ENCODE measurements at regions not wholly inside any gene's neighbourhood (a gene's known extent, or its start where the extent isn't known, plus 50 kb on each side); places are given as distances from the start of the nearest gene placed in this dataset.

GRCh38 chr6:148195511-148195910, 147.1 kb upstream of the SASH1 start:
- no peak overlapping the region for H2BK5ac ChIP-seq (ENCODE audit: low read depth, low read length, poor library complexity, severe bottlenecking)

More at GRCh38 chr6:148195511-148195910, 147.1 kb upstream of the SASH1 start:
- ATAC-seq (ENCODE audit: low read depth), result no peak
- H3K79me1 ChIP-seq (ENCODE audit: low read depth in 1 of 2, low read length in 2 of 2), result no peaks in the 10 kb centered on the region
- H3K4me1 ChIP-seq (ENCODE audit: control insufficient read depth, insufficient read depth, low read length), result peaks cover 3% of the 10 kb centered on the region
- H2AK9ac ChIP-seq (replicated peaks; ENCODE audit: low read depth, low read length, poor library complexity), result no peak overlapping the region
- no peak overlapping the region for H2BK15ac ChIP-seq (ENCODE audit: low read depth, low read length)
- ChIA-PET CTCF (no interaction called here), POLR2A (ENCODE audit: unreplicated experiment) (no interaction called here)
- no peak overlapping the region for H3K4me2 ChIP-seq (ENCODE audit: low read depth, low read length)
- no peak overlapping the region for H4K5ac ChIP-seq (ENCODE audit: low read depth, low read length)
- no peak overlapping the region for H2AK5ac ChIP-seq (ENCODE audit: low read depth, low read length)
- H3K9me3 ChIP-seq (ENCODE audit: control insufficient read depth, insufficient read depth, low read length), result no peaks in the 10 kb centered on the region
- TF ChIP-seq NFE2L2 (IDR thresholded peaks at IDR 0.05; ENCODE audit: low read depth, low read length) (no peak), CHD1 (IDR thresholded peaks at IDR 0.05; ENCODE audit: low read depth, low read length) (no peak), SMC3 (IDR thresholded peaks at IDR 0.05; ENCODE audit: low read depth, low read length) (no peak), CTCF (conservative IDR thresholded peaks at IDR 0.05; ENCODE audit: low read depth, low read length) (no peak), RCOR1 (IDR thresholded peaks at IDR 0.05; ENCODE audit: insufficient replicate concordance, low read length) (no peak), FOS (IDR thresholded peaks at IDR 0.05; ENCODE audit: low read depth, low read length) (no peak), MAFK (IDR thresholded peaks at IDR 0.05; ENCODE audit: low read depth, low read length) (no peak)
- H3K23ac ChIP-seq (ENCODE audit: low read depth, low read length), result no peak overlapping the region
- no peak overlapping the region for H2BK120ac ChIP-seq (ENCODE audit: low read depth, low read length)
- no peak overlapping the region for H4K8ac ChIP-seq (ENCODE audit: low read depth in 2 of 2, low read length in 2 of 2)
- no peak overlapping the region for H2AFZ ChIP-seq (replicated peaks; ENCODE audit: low read length, poor library complexity)
- H3K14ac ChIP-seq (replicated peaks; ENCODE audit: low read depth, low read length), result no peak overlapping the region
- intact Hi-C loops (cut with micrococcal nuclease), result no loop called here
- 84% methylated on average over 3 of the region's 5 CpGs; no CpG with 5 or more reads in 1 of the 2 experiments for WGBS, 2 experiments (ENCODE audit: extremely low coverage in 2 of 2, insufficient read length in 1 of 2)
- in situ Hi-C loops (cut with MboI; ENCODE audit: low sequenced_read_pairs), result no loop called here
- BruUV-seq (replicated peaks), result no TSS peak
- H3K9ac ChIP-seq (ENCODE audit: low read depth, low read length), result no peak overlapping the region
- H3K9me1 ChIP-seq (ENCODE audit: insufficient read depth, low read length), result no peaks in the 10 kb centered on the region
- dilution Hi-C loops (cut with HindIII; ENCODE audit: low sequenced_read_pairs, unreplicated experiment), result no loop called here
- H2BK20ac ChIP-seq (ENCODE audit: low read depth, low read length), result no peak overlapping the region
- H4K20me1 ChIP-seq (ENCODE audit: insufficient read depth, low read length), result no peaks in the 10 kb centered on the region; the same call in 1 of the 2 replicates
- DNase-seq, result no peak
- H3K36me3 ChIP-seq (ENCODE audit: control insufficient read depth, insufficient read depth, low read length), result no peaks in the 10 kb centered on the region
- H4K91ac ChIP-seq (ENCODE audit: insufficient read depth, low read depth, low read length), result no peak overlapping the region
- H3K56ac ChIP-seq (ENCODE audit: extremely low read depth, insufficient read depth, low read length), result no peak overlapping the region
- no peak overlapping the region for H3K4ac ChIP-seq (ENCODE audit: low read depth, low read length)
- no peak overlapping the region for H3K4me3 ChIP-seq (ENCODE audit: insufficient read depth, low read depth, low read length)
- no peak overlapping the region for H3K18ac ChIP-seq (ENCODE audit: low read depth, low read length)
- no peaks in the 10 kb centered on the region for H3K27me3 ChIP-seq (ENCODE audit: control insufficient read depth, insufficient read depth, low read length)
- H3K27ac ChIP-seq (ENCODE audit: insufficient read depth, low read length), result no peak overlapping the region

All from IMR-90 (cell line).